ENCODE measurements at regions not wholly inside any gene's neighbourhood (a gene's known extent, or its start where the extent isn't known, plus 50 kb on each side); places are given as distances from the start of the nearest gene placed in this dataset.

DNA sequence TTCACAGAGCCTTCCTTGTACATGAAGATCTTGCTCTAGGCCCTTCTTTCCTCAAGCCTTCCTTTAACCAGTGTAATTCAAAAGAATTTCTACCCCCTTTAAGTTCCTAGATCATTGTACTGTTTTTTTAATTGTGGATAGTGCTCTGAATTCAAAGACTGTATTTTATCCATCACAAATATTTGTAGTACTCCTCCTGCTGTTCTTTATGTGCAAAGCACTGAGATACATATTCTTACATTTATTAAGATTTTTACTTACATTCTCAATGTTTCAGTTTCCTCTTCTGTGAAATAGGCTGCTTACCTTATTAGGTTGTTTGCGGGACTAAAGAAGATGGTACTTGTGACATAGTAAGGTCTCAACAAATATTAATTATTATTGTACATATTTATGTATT lies 168.8 kb upstream of the PDE4B start:
- DNase-seq = no peak
- Histone ChIP-seq H3K9me3 (replicated peaks in 1 of 3) (no peaks in the 10 kb centered on the region), H3K27me3 (no peaks in the 10 kb centered on the region), H3K4me3 (no peak overlapping the region), H3K27ac (no peak overlapping the region), H3K4me1 (replicated peaks in 1 of 2) (no peaks in the 10 kb centered on the region), H3K36me3 (replicated peaks in 1 of 2) (no peaks in the 10 kb centered on the region)
- 89 to 100% (median 96%) methylated on average over 1 of the region's 1 CpG for WGBS, 4 donors
- intact Hi-C loops (cut with DNase I) = no loop called here
- TF ChIP-seq, protein P1, sequence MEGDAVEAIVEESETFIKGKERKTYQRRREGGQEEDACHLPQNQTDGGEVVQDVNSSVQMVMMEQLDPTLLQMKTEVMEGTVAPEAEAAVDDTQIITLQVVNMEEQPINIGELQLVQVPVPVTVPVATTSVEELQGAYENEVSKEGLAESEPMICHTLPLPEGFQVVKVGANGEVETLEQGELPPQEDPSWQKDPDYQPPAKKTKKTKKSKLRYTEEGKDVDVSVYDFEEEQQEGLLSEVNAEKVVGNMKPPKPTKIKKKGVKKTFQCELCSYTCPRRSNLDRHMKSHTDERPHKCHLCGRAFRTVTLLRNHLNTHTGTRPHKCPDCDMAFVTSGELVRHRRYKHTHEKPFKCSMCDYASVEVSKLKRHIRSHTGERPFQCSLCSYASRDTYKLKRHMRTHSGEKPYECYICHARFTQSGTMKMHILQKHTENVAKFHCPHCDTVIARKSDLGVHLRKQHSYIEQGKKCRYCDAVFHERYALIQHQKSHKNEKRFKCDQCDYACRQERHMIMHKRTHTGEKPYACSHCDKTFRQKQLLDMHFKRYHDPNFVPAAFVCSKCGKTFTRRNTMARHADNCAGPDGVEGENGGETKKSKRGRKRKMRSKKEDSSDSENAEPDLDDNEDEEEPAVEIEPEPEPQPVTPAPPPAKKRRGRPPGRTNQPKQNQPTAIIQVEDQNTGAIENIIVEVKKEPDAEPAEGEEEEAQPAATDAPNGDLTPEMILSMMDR (IDR thresholded peaks at IDR 0.05) = no peak
- TF ChIP-seq POLR2A (IDR thresholded peaks at IDR 0.05) = no peak

DNA sequence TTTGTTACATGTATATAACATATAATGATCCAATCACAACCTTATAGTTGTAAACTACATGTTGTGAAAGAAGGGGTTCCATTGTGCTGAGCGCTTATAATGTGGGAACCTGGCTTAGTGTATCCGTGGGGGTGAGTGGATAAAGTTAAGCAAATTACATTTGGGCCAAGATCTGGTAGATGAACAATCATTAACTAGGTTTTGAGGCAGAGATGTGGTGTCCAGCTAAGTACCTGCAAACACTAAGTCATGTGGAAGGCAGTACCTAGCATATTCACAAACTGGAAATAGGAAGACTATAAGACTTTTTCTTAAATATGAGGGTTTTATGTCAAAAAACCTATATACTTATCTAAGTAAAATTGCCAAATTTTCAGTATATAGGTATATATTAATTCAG lies 167.2 kb upstream of the PDE4B start:
- no peaks in the 10 kb centered on the region for H3K27me3 ChIP-seq
- H3K36me3 ChIP-seq (replicated peaks in 1 of 2) = no peaks in the 10 kb centered on the region
- intact Hi-C loops (cut with DNase I) = no loop called here
- H3K4me1 ChIP-seq (replicated peaks in 1 of 2) = no peaks in the 10 kb centered on the region
- no peak overlapping the region for H3K27ac ChIP-seq
- 87 to 96% (median 91%) methylated on average over 2 of the region's 2 CpGs for WGBS, 4 donors
- H3K4me3 ChIP-seq = no peak overlapping the region
- H3K9me3 ChIP-seq (replicated peaks in 1 of 3) = no peaks in the 10 kb centered on the region
- DNase-seq = no peak
- no peak for TF ChIP-seq POLR2A (IDR thresholded peaks at IDR 0.05)
- TF ChIP-seq, protein P1 (IDR thresholded peaks at IDR 0.05) = no peak

DNA sequence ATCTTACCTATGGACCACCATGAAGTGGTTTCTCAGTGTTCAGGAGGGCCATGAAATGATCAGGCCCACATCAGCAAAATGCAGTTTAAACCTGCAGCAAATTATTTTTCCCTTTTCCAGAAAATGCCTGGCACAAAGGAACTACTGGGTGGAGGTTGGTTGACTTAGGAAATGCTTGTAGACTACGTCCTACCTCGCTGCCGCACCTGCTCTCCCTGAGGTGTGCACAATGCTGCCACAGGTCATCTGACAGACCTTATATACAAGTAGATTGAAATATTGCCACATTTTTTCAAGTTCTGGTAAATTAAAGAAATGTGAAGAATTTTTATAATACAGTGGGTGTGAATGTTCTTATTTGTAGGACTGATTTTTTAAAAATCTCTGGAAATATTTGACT lies 166.7 kb upstream of the PDE4B start:
- H3K27me3 ChIP-seq = no peaks in the 10 kb centered on the region
- H3K4me3 ChIP-seq = no peak overlapping the region
- no peaks in the 10 kb centered on the region for H3K36me3 ChIP-seq (replicated peaks in 1 of 2)
- H3K9me3 ChIP-seq (replicated peaks in 1 of 3) = no peaks in the 10 kb centered on the region
- no peak overlapping the region for H3K27ac ChIP-seq
- 95 to 98% (median 97%) methylated on average over 3 of the region's 3 CpGs for WGBS, 4 donors
- no peak for DNase-seq
- intact Hi-C loops (cut with DNase I) = no loop called here
- no peaks in the 10 kb centered on the region for H3K4me1 ChIP-seq (replicated peaks in 1 of 2)
- TF ChIP-seq POLR2A (IDR thresholded peaks at IDR 0.05) = no peak
- TF ChIP-seq, protein P1 (IDR thresholded peaks at IDR 0.05) = no peak

DNA sequence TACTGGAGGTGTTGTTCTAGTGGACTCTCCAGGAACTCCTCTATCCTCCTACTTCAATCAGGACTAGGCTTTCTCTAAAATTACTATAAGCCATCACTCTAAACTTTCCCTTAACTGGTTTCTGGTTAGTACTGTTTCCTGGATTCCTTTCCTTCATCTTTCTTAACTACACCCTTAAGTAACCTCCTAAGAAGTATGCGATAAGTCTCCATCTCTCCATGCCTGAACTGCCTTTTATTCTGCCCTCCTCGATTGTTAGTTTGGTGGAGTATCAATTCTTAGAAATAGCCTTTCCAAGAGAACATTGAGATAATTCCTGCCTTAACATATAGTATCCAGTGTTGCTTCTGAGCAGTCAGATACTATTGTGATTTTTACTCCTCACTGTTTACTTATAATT lies 162.9 kb upstream of the PDE4B start:
- no peak for TF ChIP-seq POLR2A (IDR thresholded peaks at IDR 0.05)
- TF ChIP-seq, protein P1 (IDR thresholded peaks at IDR 0.05) = no peak
- Histone ChIP-seq H3K27me3 (no peaks in the 10 kb centered on the region), H3K27ac (no peak overlapping the region), H3K4me1 (replicated peaks in 1 of 2) (no peaks in the 10 kb centered on the region), H3K4me3 (no peak overlapping the region), H3K9me3 (replicated peaks in 1 of 3) (no peaks in the 10 kb centered on the region), H3K36me3 (replicated peaks in 1 of 2) (no peaks in the 10 kb centered on the region)
- WGBS, 4 donors = 87 to 93% (median 91%) methylated on average over 2 of the region's 2 CpGs
- DNase-seq = no peak
- intact Hi-C loops (cut with DNase I) = no loop called here

Measured in adrenal gland (tissue), 9 donors.